Neural cell (in vitro differentiated cells): ENCODE measurements at regions not wholly inside any gene's neighbourhood (a gene's known extent, or its start where the extent isn't known, plus 50 kb on each side); places are given as distances from the start of the nearest gene placed in this dataset.
"Not testable (repeated sequence)": the region's sequence is repeated elsewhere in the genome, so short reads cannot be mapped to it uniquely, and the experiment has no call there.

ENCODE experiments used
- H2AFZ ChIP-seq: fragments of 200-600, 300-800 bp; sonication (generic), shearing (Covaris generic); 2 replicates; pipeline ENCODE4 v1.6.0; 2014; ENCODE audit warnings: low read depth, mild to moderate bottlenecking, antibody characterized with exemption, low read length, moderate library complexity
- H3F3A ChIP-seq: fragments of 200-600 bp; shearing (Covaris generic); 2 replicates; pipeline ENCODE4 v1.6.1; 2016; ENCODE audit warnings: mild to moderate bottlenecking, moderate library complexity, mixed read lengths, antibody characterized with exemption, low read length; ENCODE audit not compliant: insufficient read depth, poor library complexity, severe bottlenecking
- H3K27ac ChIP-seq: fragments of 200-600, 300-800 bp; sonication (generic), shearing (Covaris generic); 2 replicates; pipeline ENCODE4 v1.5.1; 2014; ENCODE audit warnings: mild to moderate bottlenecking, low read length, moderate library complexity
- H3K27me3 ChIP-seq: fragments of 300-800, 200-600 bp; sonication (generic), shearing (Covaris generic); 2 replicates; pipeline ENCODE4 v1.6.0; 2014; ENCODE audit warnings: mild to moderate bottlenecking, low read depth, low read length, moderate library complexity; ENCODE audit not compliant: insufficient read depth
- H3K36me3 ChIP-seq: fragments of 300-800, 200-600 bp; sonication (generic), shearing (Covaris generic); 2 replicates; pipeline ENCODE4 v1.5.1; 2014; ENCODE audit warnings: mild to moderate bottlenecking, antibody characterized with exemption, low read length, moderate library complexity; ENCODE audit not compliant: insufficient read depth
- H3K4me2 ChIP-seq: fragments of 300-800, 200-600 bp; sonication (generic), shearing (Covaris generic); 2 replicates; pipeline ENCODE4 v1.6.0; 2014; ENCODE audit warnings: mild to moderate bottlenecking, low read length
- H3K4me3 ChIP-seq: fragments of 300-800, 200-600 bp; sonication (generic), shearing (Covaris generic); 2 replicates; pipeline ENCODE4 v1.5.1; 2014; ENCODE audit warnings: mild to moderate bottlenecking, low read length, moderate library complexity
- H3K79me2 ChIP-seq: fragments of 200-600 bp; shearing (Covaris generic); replicated peaks from 2 replicates; pipeline ENCODE4 v1.6.0; 2014; ENCODE audit warnings: mild to moderate bottlenecking, low read length, moderate library complexity; ENCODE audit not compliant: insufficient read depth
- H3K9ac ChIP-seq: fragments of 300-800, 200-600 bp; sonication (generic), shearing (Covaris generic); 2 replicates; pipeline ENCODE4 v1.6.1; 2016; ENCODE audit warnings: mild to moderate bottlenecking, low read length, mixed read lengths
- H3K9me2 ChIP-seq: fragments of 200-600 bp; shearing (Covaris generic); 2 replicates; pipeline ENCODE4 v1.6.1; 2016; ENCODE audit warnings: mild to moderate bottlenecking, low read length, mixed read lengths; ENCODE audit not compliant: insufficient read depth
- H3K9me3 ChIP-seq: fragments of 200-600, 300-800 bp; sonication (generic), shearing (Covaris generic); 2 replicates; pipeline ENCODE4 v1.6.1; 2016; ENCODE audit warnings: mild to moderate bottlenecking, mixed run types, low read length, moderate library complexity, mixed read lengths
- H4K20me1 ChIP-seq: fragments of 200-600 bp; shearing (Covaris generic); 2 replicates; pipeline ENCODE4 v1.6.1; 2016; ENCODE audit warnings: mild to moderate bottlenecking, mixed run types; ENCODE audit not compliant: insufficient read depth
- CTCF ChIP-seq: fragments of 450-650 bp; IDR thresholded peaks from 2 replicates; pipeline ENCODE4 v1.5.1; 2014; ENCODE audit warnings: antibody characterized with exemption, mild to moderate bottlenecking, moderate library complexity; ENCODE audit not compliant: poor library complexity, severe bottlenecking
- EP300 ChIP-seq: fragments of 450-650 bp; conservative IDR thresholded peaks from 2 replicates; pipeline ENCODE4 v1.6.1; 2014; ENCODE audit warnings: antibody characterized with exemption, mild to moderate bottlenecking, moderate library complexity; ENCODE audit not compliant: poor library complexity, severe bottlenecking
- EZH2 ChIP-seq: fragments of 200-600, 300-800 bp; shearing (Covaris generic), sonication (generic); IDR thresholded peaks from 2 replicates; pipeline ENCODE4 v1.6.1; 2014; ENCODE audit warnings: antibody characterized with exemption, low read length, borderline replicate concordance, mild to moderate bottlenecking; ENCODE audit not compliant: insufficient read depth, poor library complexity, severe bottlenecking
- MXI1 ChIP-seq: fragments of 450-650 bp; conservative IDR thresholded peaks from 2 replicates; pipeline ENCODE4 v1.6.1; 2014; ENCODE audit warnings: antibody characterized with exemption, mild to moderate bottlenecking; ENCODE audit not compliant: poor library complexity, severe bottlenecking
- RAD21 ChIP-seq: fragments of 450-650 bp; conservative IDR thresholded peaks from 2 replicates; pipeline ENCODE4 v1.6.1; 2014; ENCODE audit warnings: antibody characterized with exemption, mild to moderate bottlenecking, moderate library complexity
- REST ChIP-seq: IDR thresholded peaks from 2 replicates; pipeline ENCODE4 v1.6.1; 2012; ENCODE audit warnings: borderline replicate concordance
- SMC3 ChIP-seq: fragments of 450-650 bp; conservative IDR thresholded peaks from 2 replicates; pipeline ENCODE4 v1.6.1; 2014; ENCODE audit warnings: antibody characterized with exemption, mild to moderate bottlenecking, moderate library complexity; ENCODE audit not compliant: poor library complexity

GRCh38 chr3:86757322-86758179, 233.4 kb downstream of the VGLL3 start:
- H3K27me3 ChIP-seq, H3K36me3 ChIP-seq, H3K4me3 ChIP-seq: not testable (repeated sequence)

GRCh38 chr3:86748015-86748414, 242.9 kb downstream of the VGLL3 start:
- Histone ChIP-seq H3F3A (no peaks in the 10 kb centered on the region), H3K9me3 (no peaks in the 10 kb centered on the region), H2AFZ (no peak overlapping the region), H4K20me1 (no peaks in the 10 kb centered on the region), H3K9ac (no peak overlapping the region), H3K4me2 (no peak overlapping the region), H3K79me2 (no peaks in the 10 kb centered on the region), H3K27me3 (no peaks in the 10 kb centered on the region), H3K9me2 (no peaks in the 10 kb centered on the region), H3K27ac (no peak overlapping the region), H3K36me3 (no peaks in the 10 kb centered on the region), H3K4me3 (no peak overlapping the region)
- TF ChIP-seq REST: no peak
- no peak for TF ChIP-seq EP300

More at GRCh38 chr3:86757322-86758179, 233.4 kb downstream of the VGLL3 start:
- H4K20me1 ChIP-seq, H3K9me2 ChIP-seq, H3K79me2 ChIP-seq, H3F3A ChIP-seq, H2AFZ ChIP-seq, H3K4me2 ChIP-seq, H3K9ac ChIP-seq, H3K9me3 ChIP-seq, H3K27ac ChIP-seq: not testable (repeated sequence)

GRCh38 chr3:86744051-86744450, 246.9 kb downstream of the VGLL3 start:
- Histone ChIP-seq H3K9me3 (no peaks in the 10 kb centered on the region), H3K4me3 (no peak overlapping the region), H3K4me2 (no peak overlapping the region), H3K9ac (no peak overlapping the region), H3K27ac (no peak overlapping the region), H4K20me1 (no peaks in the 10 kb centered on the region), H3F3A (no peaks in the 10 kb centered on the region), H3K36me3 (no peaks in the 10 kb centered on the region), H3K27me3 (no peaks in the 10 kb centered on the region), H3K9me2 (no peaks in the 10 kb centered on the region), H3K79me2 (no peaks in the 10 kb centered on the region), H2AFZ (no peak overlapping the region)
- TF ChIP-seq EZH2 (no peak), REST (no peak), MXI1 (no peak), CTCF (no peak), RAD21 (no peak), SMC3 (no peak), EP300 (no peak)
